ENCODE measurements at regions not wholly inside any gene's neighbourhood (a gene's known extent, or its start where the extent isn't known, plus 50 kb on each side); places are given as distances from the start of the nearest gene placed in this dataset.
"Not testable (repeated sequence)": the region's sequence is repeated elsewhere in the genome, so short reads cannot be mapped to it uniquely, and the experiment has no call there.

GRCh38 chr6:121951918-121952379 lies 447.5 kb upstream of the HSF2 start:
- Histone ChIP-seq H3K4me3 (ENCODE audit: low read length) (no peak overlapping the region), H3K36me3 (ENCODE audit: control insufficient read depth, insufficient read depth, low read length) (no peaks in the 10 kb centered on the region), H3K27ac (ENCODE audit: low read length) (no peak overlapping the region), H3K4me1 (ENCODE audit: control insufficient read depth, insufficient read depth, low read length) (no peaks in the 10 kb centered on the region), H3K27me3 (ENCODE audit: control insufficient read depth, insufficient read depth, low read length) (no peaks in the 10 kb centered on the region), H3K9me3 (replicated peaks; ENCODE audit: control insufficient read depth, low read depth, low read length) (no peaks in the 10 kb centered on the region)
- WGBS (ENCODE audit: insufficient coverage) = 100% methylated on average over 3 of the region's 5 CpGs
- DNase-seq = peak; percentile 5

GRCh38 chr6:121955401-121955800 lies 444.1 kb upstream of the HSF2 start:
- 100% methylated on average over 1 of the region's 2 CpGs for WGBS (ENCODE audit: insufficient coverage)
- not testable (repeated sequence) for H3K27ac ChIP-seq (ENCODE audit: low read length)

GRCh38 chr6:121956782-121957181 lies 442.7 kb upstream of the HSF2 start:
- Histone ChIP-seq H3K4me3 (ENCODE audit: low read length) (no peak overlapping the region), H3K27ac (ENCODE audit: low read length) (no peak overlapping the region), H3K36me3 (ENCODE audit: control insufficient read depth, insufficient read depth, low read length) (no peaks in the 10 kb centered on the region), H3K9me3 (replicated peaks; ENCODE audit: control insufficient read depth, low read depth, low read length) (no peaks in the 10 kb centered on the region), H3K27me3 (ENCODE audit: control insufficient read depth, insufficient read depth, low read length) (no peaks in the 10 kb centered on the region), H3K4me1 (ENCODE audit: control insufficient read depth, insufficient read depth, low read length) (no peaks in the 10 kb centered on the region)
- WGBS (ENCODE audit: insufficient coverage) = no CpG with 5 or more reads among the region's 2 CpGs
- DNase-seq = no peak

More at GRCh38 chr6:121955401-121955800, 444.1 kb upstream of the HSF2 start:
- not testable (repeated sequence) for H3K27me3 ChIP-seq (ENCODE audit: control insufficient read depth, insufficient read depth, low read length); H3K4me1 ChIP-seq (ENCODE audit: control insufficient read depth, insufficient read depth, low read length); H3K36me3 ChIP-seq (ENCODE audit: control insufficient read depth, insufficient read depth, low read length); H3K9me3 ChIP-seq (replicated peaks; ENCODE audit: control insufficient read depth, low read depth, low read length); H3K4me3 ChIP-seq (ENCODE audit: low read length); DNase-seq

GRCh38 chr6:121959501-121959900 lies 440.0 kb upstream of the HSF2 start:
- no peaks in the 10 kb centered on the region for H3K36me3 ChIP-seq (ENCODE audit: control insufficient read depth, insufficient read depth, low read length)
- no peak for DNase-seq
- no peaks in the 10 kb centered on the region for H3K4me1 ChIP-seq (ENCODE audit: control insufficient read depth, insufficient read depth, low read length)
- 67% methylated on average over 1 of the region's 5 CpGs for WGBS (ENCODE audit: insufficient coverage)
- no peak overlapping the region for H3K4me3 ChIP-seq (ENCODE audit: low read length)
- no peak overlapping the region for H3K27ac ChIP-seq (ENCODE audit: low read length)
- H3K9me3 ChIP-seq (replicated peaks; ENCODE audit: control insufficient read depth, low read depth, low read length) = no peaks in the 10 kb centered on the region
- H3K27me3 ChIP-seq (ENCODE audit: control insufficient read depth, insufficient read depth, low read length) = no peaks in the 10 kb centered on the region

- DNase-seq = no peak
- Histone ChIP-seq H3K4me3 (ENCODE audit: low read length) (no peak overlapping the region), H3K4me1 (ENCODE audit: control insufficient read depth, insufficient read depth, low read length) (no peaks in the 10 kb centered on the region), H3K9me3 (replicated peaks; ENCODE audit: control insufficient read depth, low read depth, low read length) (no peaks in the 10 kb centered on the region), H3K27me3 (ENCODE audit: control insufficient read depth, insufficient read depth, low read length) (no peaks in the 10 kb centered on the region), H3K27ac (ENCODE audit: low read length) (no peak overlapping the region), H3K36me3 (ENCODE audit: control insufficient read depth, insufficient read depth, low read length) (no peaks in the 10 kb centered on the region)
- no CpG with 5 or more reads among the region's 1 CpG for WGBS (ENCODE audit: insufficient coverage)
Observed at GRCh38 chr6:121961619-121962125, 437.8 kb upstream of the HSF2 start.

GRCh38 chr6:121963826-121964225 lies 435.6 kb upstream of the HSF2 start:
- no peaks in the 10 kb centered on the region for H3K27me3 ChIP-seq (ENCODE audit: control insufficient read depth, insufficient read depth, low read length)
- no CpG with 5 or more reads among the region's 2 CpGs for WGBS (ENCODE audit: insufficient coverage)
- no peak overlapping the region for H3K27ac ChIP-seq (ENCODE audit: low read length)
- H3K4me1 ChIP-seq (ENCODE audit: control insufficient read depth, insufficient read depth, low read length) = no peaks in the 10 kb centered on the region
- H3K36me3 ChIP-seq (ENCODE audit: control insufficient read depth, insufficient read depth, low read length) = no peaks in the 10 kb centered on the region
- no peaks in the 10 kb centered on the region for H3K9me3 ChIP-seq (replicated peaks; ENCODE audit: control insufficient read depth, low read depth, low read length)
- no peak for DNase-seq
- no peak overlapping the region for H3K4me3 ChIP-seq (ENCODE audit: low read length)

- no peaks in the 10 kb centered on the region for H3K9me3 ChIP-seq (replicated peaks; ENCODE audit: control insufficient read depth, low read depth, low read length)
- H3K4me1 ChIP-seq (ENCODE audit: control insufficient read depth, insufficient read depth, low read length) = no peaks in the 10 kb centered on the region
- WGBS (ENCODE audit: insufficient coverage) = 38% methylated on average over 4 of the region's 4 CpGs
- peak; percentile 40 for DNase-seq
- H3K36me3 ChIP-seq (ENCODE audit: control insufficient read depth, insufficient read depth, low read length) = no peaks in the 10 kb centered on the region
- no peak overlapping the region for H3K4me3 ChIP-seq (ENCODE audit: low read length)
- no peak overlapping the region for H3K27ac ChIP-seq (ENCODE audit: low read length)
- H3K27me3 ChIP-seq (ENCODE audit: control insufficient read depth, insufficient read depth, low read length) = no peaks in the 10 kb centered on the region
Observed at GRCh38 chr6:121965739-121966138, 433.7 kb upstream of the HSF2 start.

- WGBS (ENCODE audit: insufficient coverage) = no CpG with 5 or more reads among the region's 2 CpGs
- no peaks in the 10 kb centered on the region for H3K4me1 ChIP-seq (ENCODE audit: control insufficient read depth, insufficient read depth, low read length)
- no peaks in the 10 kb centered on the region for H3K27me3 ChIP-seq (ENCODE audit: control insufficient read depth, insufficient read depth, low read length)
- H3K36me3 ChIP-seq (ENCODE audit: control insufficient read depth, insufficient read depth, low read length) = no peaks in the 10 kb centered on the region
- H3K27ac ChIP-seq (ENCODE audit: low read length) = no peak overlapping the region
- H3K4me3 ChIP-seq (ENCODE audit: low read length) = no peak overlapping the region
- no peaks in the 10 kb centered on the region for H3K9me3 ChIP-seq (replicated peaks; ENCODE audit: control insufficient read depth, low read depth, low read length)
- no peak for DNase-seq
Observed at GRCh38 chr6:121967631-121968030, 431.8 kb upstream of the HSF2 start.

GRCh38 chr6:121971931-121972335 lies 427.5 kb upstream of the HSF2 start:
- no peaks in the 10 kb centered on the region for H3K27me3 ChIP-seq (ENCODE audit: control insufficient read depth, insufficient read depth, low read length)

GRCh38 chr6:121984956-121985355 lies 414.5 kb upstream of the HSF2 start:
- no peaks in the 10 kb centered on the region for H3K4me1 ChIP-seq (ENCODE audit: control insufficient read depth, insufficient read depth, low read length)
- no peak overlapping the region for H3K4me3 ChIP-seq (ENCODE audit: low read length)
- no peaks in the 10 kb centered on the region for H3K36me3 ChIP-seq (ENCODE audit: control insufficient read depth, insufficient read depth, low read length)
- H3K27ac ChIP-seq (ENCODE audit: low read length) = no peak overlapping the region
- H3K9me3 ChIP-seq (replicated peaks; ENCODE audit: control insufficient read depth, low read depth, low read length) = peaks cover 9% of the 10 kb centered on the region
- WGBS (ENCODE audit: insufficient coverage) = 77% methylated on average over 2 of the region's 3 CpGs
- DNase-seq = no peak
- H3K27me3 ChIP-seq (ENCODE audit: control insufficient read depth, insufficient read depth, low read length) = no peaks in the 10 kb centered on the region

More at GRCh38 chr6:121971931-121972335, 427.5 kb upstream of the HSF2 start:
- Histone ChIP-seq H3K27ac (ENCODE audit: low read length) (no peak overlapping the region), H3K4me1 (ENCODE audit: control insufficient read depth, insufficient read depth, low read length) (no peaks in the 10 kb centered on the region), H3K36me3 (ENCODE audit: control insufficient read depth, insufficient read depth, low read length) (no peaks in the 10 kb centered on the region), H3K4me3 (ENCODE audit: low read length) (no peak overlapping the region), H3K9me3 (replicated peaks; ENCODE audit: control insufficient read depth, low read depth, low read length) (no peaks in the 10 kb centered on the region)
- DNase-seq = no peak

GRCh38 chr6:121993362-121993761 lies 406.1 kb upstream of the HSF2 start:
- Histone ChIP-seq H3K9me3 (replicated peaks; ENCODE audit: control insufficient read depth, low read depth, low read length) (no peaks in the 10 kb centered on the region), H3K27me3 (ENCODE audit: control insufficient read depth, insufficient read depth, low read length) (no peaks in the 10 kb centered on the region), H3K4me3 (ENCODE audit: low read length) (no peak overlapping the region), H3K4me1 (ENCODE audit: control insufficient read depth, insufficient read depth, low read length) (no peaks in the 10 kb centered on the region), H3K36me3 (ENCODE audit: control insufficient read depth, insufficient read depth, low read length) (no peaks in the 10 kb centered on the region), H3K27ac (ENCODE audit: low read length) (no peak overlapping the region)
- DNase-seq = no peak
- WGBS (ENCODE audit: insufficient coverage) = 69% methylated on average over 4 of the region's 6 CpGs
